ENCODE measurements at regions not wholly inside any gene's neighbourhood (a gene's known extent, or its start where the extent isn't known, plus 50 kb on each side); places are given as distances from the start of the nearest gene placed in this dataset.

DNA sequence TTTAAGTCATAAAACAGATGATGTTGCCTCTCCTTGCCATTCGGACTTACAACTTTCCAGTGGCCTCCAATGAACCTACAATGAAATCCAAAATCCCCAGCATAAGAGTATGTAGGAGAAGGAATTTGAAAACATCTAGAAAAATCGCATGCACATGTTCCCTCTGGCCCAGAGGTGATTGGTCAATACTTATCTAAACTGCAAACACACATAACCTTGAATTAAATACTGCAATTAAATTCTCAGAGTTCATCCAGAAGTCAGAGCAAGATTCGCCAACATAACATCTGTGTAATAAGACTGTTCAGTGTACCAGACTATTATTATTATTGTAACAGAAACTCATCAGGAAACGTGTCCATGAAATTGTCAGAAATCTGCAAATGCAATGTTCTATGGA, 82.2 kb upstream of the USP29 start:
- H3K9me3 ChIP-seq (ENCODE audit: low read length), result peaks cover 7% of the 10 kb centered on the region

DNA sequence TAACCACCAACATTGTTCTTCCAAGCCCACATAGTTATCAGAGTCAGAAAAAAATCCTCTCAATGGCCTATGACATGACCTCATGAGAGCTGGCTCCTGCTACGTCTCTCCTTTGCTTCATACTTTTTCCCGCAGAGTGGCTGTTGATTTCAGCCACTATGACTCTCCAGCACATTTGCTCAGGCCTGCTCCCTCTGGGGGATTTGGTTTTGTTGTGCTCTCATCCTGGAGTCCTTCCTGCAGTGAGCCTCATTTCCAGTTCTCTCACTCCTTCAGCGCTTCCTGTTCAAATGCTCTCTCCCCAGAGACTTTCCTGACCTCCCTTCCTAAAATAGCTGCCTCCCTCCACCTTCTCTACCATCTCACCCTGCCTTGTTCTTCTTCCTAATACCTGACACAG, 72.0 kb upstream of the USP29 start:
- Histone ChIP-seq H3K4me2 (ENCODE audit: low read length) (no peak overlapping the region), H4K20me1 (ENCODE audit: insufficient read depth) (no peaks in the 10 kb centered on the region), H3K36me3 (ENCODE audit: insufficient read depth, low read length) (no peaks in the 10 kb centered on the region), H3K4me3 (ENCODE audit: low read length) (no peak overlapping the region), H3K79me2 (replicated peaks; ENCODE audit: insufficient read depth, low read length) (no peaks in the 10 kb centered on the region), H3K9me2 (ENCODE audit: insufficient read depth, low read length) (no peaks in the 10 kb centered on the region), H3K27me3 (ENCODE audit: insufficient read depth, low read depth, low read length) (no peaks in the 10 kb centered on the region), H2AFZ (ENCODE audit: low read depth, low read length) (no peak overlapping the region), H3K9ac (ENCODE audit: low read length) (no peak overlapping the region), H3F3A (ENCODE audit: insufficient read depth, low read length, poor library complexity, severe bottlenecking) (no peaks in the 10 kb centered on the region), H3K9me3 (ENCODE audit: low read length) (peaks cover 2% of the 10 kb centered on the region), H3K27ac (ENCODE audit: low read length) (no peak overlapping the region)
- no peak for TF ChIP-seq SMC3 (conservative IDR thresholded peaks at IDR 0.05; ENCODE audit: poor library complexity)
- TF ChIP-seq MXI1 (conservative IDR thresholded peaks at IDR 0.05; ENCODE audit: poor library complexity, severe bottlenecking), result no peak
- TF ChIP-seq REST (IDR thresholded peaks at IDR 0.05; ENCODE audit: borderline replicate concordance), result no peak
- no peak for TF ChIP-seq TAF1 (IDR thresholded peaks at IDR 0.05; ENCODE audit: low read depth)
- no peak for TF ChIP-seq RAD21 (conservative IDR thresholded peaks at IDR 0.05)
- TF ChIP-seq EP300 (conservative IDR thresholded peaks at IDR 0.05; ENCODE audit: poor library complexity, severe bottlenecking), result no peak
- no peak for TF ChIP-seq CTCF (IDR thresholded peaks at IDR 0.05; ENCODE audit: poor library complexity, severe bottlenecking)
- no peak for TF ChIP-seq EZH2 (IDR thresholded peaks at IDR 0.05; ENCODE audit: borderline replicate concordance, insufficient read depth, low read length, poor library complexity, severe bottlenecking)
- TF ChIP-seq POLR2AphosphoS5 (IDR thresholded peaks at IDR 0.05), result no peak

More for the DNA sequence above, 82.2 kb upstream of the USP29 start:
- Histone ChIP-seq H3K27ac (ENCODE audit: low read length) (no peak overlapping the region), H3K4me3 (ENCODE audit: low read length) (no peak overlapping the region), H2AFZ (ENCODE audit: low read depth, low read length) (no peak overlapping the region), H3K79me2 (replicated peaks; ENCODE audit: insufficient read depth, low read length) (no peaks in the 10 kb centered on the region), H3K27me3 (ENCODE audit: insufficient read depth, low read depth, low read length) (no peaks in the 10 kb centered on the region), H3F3A (ENCODE audit: insufficient read depth, low read length, poor library complexity, severe bottlenecking) (no peaks in the 10 kb centered on the region), H3K4me2 (ENCODE audit: low read length) (no peak overlapping the region), H3K9ac (ENCODE audit: low read length) (no peak overlapping the region), H3K9me2 (ENCODE audit: insufficient read depth, low read length) (no peaks in the 10 kb centered on the region), H3K36me3 (ENCODE audit: insufficient read depth, low read length) (no peaks in the 10 kb centered on the region), H4K20me1 (ENCODE audit: insufficient read depth) (no peaks in the 10 kb centered on the region)
- no peak for TF ChIP-seq TAF1 (IDR thresholded peaks at IDR 0.05; ENCODE audit: low read depth)
- TF ChIP-seq EZH2 (IDR thresholded peaks at IDR 0.05; ENCODE audit: borderline replicate concordance, insufficient read depth, low read length, poor library complexity, severe bottlenecking), result no peak
- TF ChIP-seq REST (IDR thresholded peaks at IDR 0.05; ENCODE audit: borderline replicate concordance), result no peak
- TF ChIP-seq MXI1 (conservative IDR thresholded peaks at IDR 0.05; ENCODE audit: poor library complexity, severe bottlenecking), result no peak
- no peak for TF ChIP-seq SMC3 (conservative IDR thresholded peaks at IDR 0.05; ENCODE audit: poor library complexity)
